Smooth muscle cell (in vitro differentiated cells): ENCODE measurements at regions not wholly inside any gene's neighbourhood (a gene's known extent, or its start where the extent isn't known, plus 50 kb on each side); places are given as distances from the start of the nearest gene placed in this dataset.

Experiments used
- DNase-seq: peaks from one replicate; lab custom pipeline; 2025; ENCODE audit not compliant: unreplicated experiment; lab: John Stamatoyannopoulos, UW
- H2AFZ ChIP-seq: fragments of 200-600 bp; sonication (generic); 2 replicates; pipeline ENCODE4 v1.6.0; 2016; ENCODE audit warnings: antibody characterized with exemption, low read depth, mild to moderate bottlenecking
- H3F3A ChIP-seq: fragments of 200-600 bp; sonication (generic); 2 replicates; pipeline ENCODE4 v1.6.0; 2017; ENCODE audit warnings: antibody characterized with exemption, low read depth
- H3K27ac ChIP-seq: fragments of 200-600 bp; sonication (generic); 2 replicates; pipeline ENCODE4 v1.5.1; 2016; ENCODE audit warnings: low read depth, mild to moderate bottlenecking
- H3K27me3 ChIP-seq: fragments of 200-600 bp; sonication (generic); 2 replicates; pipeline ENCODE4 v1.6.1; 2016; ENCODE audit warnings: low read depth, mild to moderate bottlenecking
- H3K36me3 ChIP-seq: fragments of 200-600 bp; sonication (generic); 2 replicates; pipeline ENCODE4 v1.5.1; 2016; ENCODE audit warnings: low read depth
- H3K4me1 ChIP-seq: fragments of 200-600 bp; sonication (generic); 2 replicates; pipeline ENCODE4 v1.5.1; 2016; ENCODE audit warnings: low read depth
- H3K4me2 ChIP-seq: fragments of 200-600 bp; sonication (generic); 2 replicates; pipeline ENCODE4 v1.6.0; 2016; ENCODE audit warnings: mild to moderate bottlenecking
- H3K4me3 ChIP-seq: fragments of 200-600 bp; sonication (generic); 2 replicates; pipeline ENCODE4 v1.5.1; 2016; ENCODE audit warnings: mild to moderate bottlenecking
- H3K79me2 ChIP-seq: fragments of 200-600 bp; sonication (generic); 2 replicates; pipeline ENCODE4 v1.6.0; 2016; ENCODE audit warnings: low read depth, mild to moderate bottlenecking
- H3K9ac ChIP-seq: fragments of 200-600 bp; sonication (generic); 2 replicates; pipeline ENCODE4 v1.6.0; 2016; ENCODE audit warnings: low read depth
- H3K9me3 ChIP-seq: fragments of 200-600 bp; sonication (generic); replicated peaks from 2 replicates; pipeline ENCODE4 v1.5.1; 2016; ENCODE audit warnings: low read depth
- H4K20me1 ChIP-seq: fragments of 200-600 bp; sonication (generic); 2 replicates; pipeline ENCODE4 v1.6.0; 2016; ENCODE audit warnings: low read depth
- CTCF ChIP-seq: fragments of 200-600 bp; sonication (generic); IDR thresholded peaks from 2 replicates; pipeline ENCODE4 v1.5.1; 2017; ENCODE audit warnings: borderline replicate concordance, mild to moderate bottlenecking, antibody characterized with exemption; ENCODE audit not compliant: insufficient read depth, poor library complexity, severe bottlenecking
- WGBS: methylation state at CpG from one replicate; pipeline ENCODE4 v1.1.7; 2016; ENCODE audit warnings: low lambda C conversion rate; 5-methylcytosine and 5-hydroxymethylcytosine counted together

GRCh38 chr6:168190646-168191443 is 111.8 kb upstream of the FRMD1 start:
- no peak for TF ChIP-seq CTCF
- Histone ChIP-seq H3K27ac (no peak overlapping the region), H3F3A (no peaks in the 10 kb centered on the region), H4K20me1 (no peaks in the 10 kb centered on the region), H3K79me2 (no peaks in the 10 kb centered on the region), H3K27me3 (peaks cover 9% of the 10 kb centered on the region), H3K9ac (no peak overlapping the region), H3K4me3 (no peak overlapping the region), H3K4me2 (no peak overlapping the region), H3K9me3 (no peaks in the 10 kb centered on the region), H2AFZ (no peak overlapping the region), H3K36me3 (no peaks in the 10 kb centered on the region), H3K4me1 (no peaks in the 10 kb centered on the region)
- DNase-seq: no peak
- 93% methylated on average over 22 of the region's 22 CpGs for WGBS

- H3K36me3 ChIP-seq: no peaks in the 10 kb centered on the region
- no peaks in the 10 kb centered on the region for H3K79me2 ChIP-seq
- no peak overlapping the region for H2AFZ ChIP-seq
- no peak for DNase-seq
- H3K9me3 ChIP-seq: no peaks in the 10 kb centered on the region
- H3K27ac ChIP-seq: no peak overlapping the region
- no peaks in the 10 kb centered on the region for H4K20me1 ChIP-seq
- no peak overlapping the region for H3K9ac ChIP-seq
- H3K4me1 ChIP-seq: no peaks in the 10 kb centered on the region
- 96% methylated on average over 21 of the region's 21 CpGs for WGBS
- H3K4me2 ChIP-seq: no peak overlapping the region
- TF ChIP-seq CTCF: no peak
- no peak overlapping the region for H3K4me3 ChIP-seq
- no peaks in the 10 kb centered on the region for H3F3A ChIP-seq
- peaks cover 5% of the 10 kb centered on the region for H3K27me3 ChIP-seq
Observed at GRCh38 chr6:168190014-168190405, 111.0 kb upstream of the FRMD1 start.

DNA sequence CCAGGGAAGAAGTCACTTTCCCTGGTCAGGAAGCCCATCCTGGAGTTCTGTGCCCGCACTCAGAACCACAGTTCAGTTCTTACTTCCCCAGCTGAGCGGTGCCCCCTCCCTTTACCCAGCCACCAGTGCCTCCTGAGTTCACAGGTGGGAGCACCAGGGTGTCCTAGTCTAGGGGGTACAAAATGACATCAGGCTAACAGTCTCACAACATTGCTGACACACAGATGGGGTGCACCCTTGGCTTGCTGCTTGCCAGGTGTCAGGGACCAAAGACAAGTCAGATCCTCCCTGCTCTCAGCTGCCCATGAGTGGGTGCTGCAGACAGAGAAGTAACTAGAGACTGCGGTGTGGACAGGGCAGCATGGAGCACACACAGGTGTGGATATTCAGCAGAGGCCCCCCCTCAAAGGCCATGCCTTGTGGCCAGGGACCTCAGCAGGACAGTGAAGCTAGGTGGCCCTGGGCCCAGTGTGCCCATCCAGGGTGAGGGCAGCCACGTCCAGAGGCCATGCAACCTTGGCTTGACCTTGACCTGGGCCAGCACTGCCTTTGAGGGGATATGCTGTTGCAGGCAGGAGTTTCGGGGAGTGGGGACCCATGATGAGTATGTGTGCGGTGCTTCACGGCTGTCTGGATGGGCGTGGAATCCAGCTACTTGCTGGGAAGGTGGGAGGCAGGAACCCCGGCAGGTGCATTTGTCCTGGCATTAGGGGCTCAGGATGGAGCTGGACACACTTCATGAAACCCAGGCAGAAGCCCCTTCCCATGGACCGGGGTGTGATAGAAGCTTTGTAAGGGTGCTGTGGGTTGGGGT is 110.4 kb upstream of the FRMD1 start:
- H3K27me3 ChIP-seq: peaks cover 5% of the 10 kb centered on the region

More for the DNA sequence above, 110.4 kb upstream of the FRMD1 start:
- H3K4me2 ChIP-seq: no peak overlapping the region
- no peak for DNase-seq
- no peak overlapping the region for H2AFZ ChIP-seq
- no peaks in the 10 kb centered on the region for H3F3A ChIP-seq
- H3K9ac ChIP-seq: no peak overlapping the region
- H3K4me3 ChIP-seq: no peak overlapping the region
- 95% methylated on average over 10 of the region's 10 CpGs for WGBS
- no peaks in the 10 kb centered on the region for H3K9me3 ChIP-seq
- no peaks in the 10 kb centered on the region for H3K79me2 ChIP-seq
- no peaks in the 10 kb centered on the region for H4K20me1 ChIP-seq
- no peak overlapping the region for H3K27ac ChIP-seq
- no peak for TF ChIP-seq CTCF
- no peaks in the 10 kb centered on the region for H3K36me3 ChIP-seq
- H3K4me1 ChIP-seq: no peaks in the 10 kb centered on the region
